DOHH2 (cell line): ENCODE measurements at regions not wholly inside any gene's neighbourhood (a gene's known extent, or its start where the extent isn't known, plus 50 kb on each side); places are given as distances from the start of the nearest gene placed in this dataset.

Source experiments
- CTCF ChIP-seq: fragments of 200-600 bp; sonication (generic); IDR thresholded peaks from one replicate; pipeline ENCODE4 v1.5.1; 2014; ENCODE audit warnings: antibody characterized with exemption, mild to moderate bottlenecking, low read depth, low read length; ENCODE audit not compliant: poor library complexity, severe bottlenecking
- EZH2phosphoT487 ChIP-seq: fragments of 200-600 bp; sonication (generic); IDR thresholded peaks from 2 replicates; pipeline ENCODE4 v1.6.1; 2017; ENCODE audit warnings: borderline replicate concordance, mild to moderate bottlenecking, antibody characterized with exemption, low read length, moderate library complexity, mixed read lengths

- TF ChIP-seq CTCF (no peak), EZH2phosphoT487 (no peak)
Measured at GRCh38 chr7:45415265-45415664, 158.9 kb upstream of the ADCY1 start.
